ENCODE measurements at regions not wholly inside any gene's neighbourhood (a gene's known extent, or its start where the extent isn't known, plus 50 kb on each side); places are given as distances from the start of the nearest gene placed in this dataset.

GRCh38 chr5:98170994-98171393 is 602.5 kb upstream of the RGMB start:
- H3K27me3 ChIP-seq (ENCODE audit: insufficient read depth, low read length), result no peaks in the 10 kb centered on the region
- no peak overlapping the region for H2AFZ ChIP-seq (ENCODE audit: low read length)
- H3K4me3 ChIP-seq (ENCODE audit: insufficient read depth, low read length), result no peak overlapping the region
- no peak for DNase-seq (ENCODE audit: insufficient read length, low spot score, missing footprints)
- H3K79me2 ChIP-seq (ENCODE audit: insufficient read depth, low read length), result no peaks in the 10 kb centered on the region
- TF ChIP-seq CTCF (IDR thresholded peaks at IDR 0.05; ENCODE audit: extremely low read depth, low read depth, low read length), result no peak
- H3K4me1 ChIP-seq (ENCODE audit: insufficient read depth, low read length), result peaks cover 5% of the 10 kb centered on the region
- no peaks in the 10 kb centered on the region for H4K20me1 ChIP-seq (ENCODE audit: insufficient read depth, low read length)
- H3K36me3 ChIP-seq (ENCODE audit: insufficient read depth, low read length), result no peaks in the 10 kb centered on the region
- H3K9me3 ChIP-seq (ENCODE audit: low read depth, low read length), result no peaks in the 10 kb centered on the region
- H3K4me2 ChIP-seq (ENCODE audit: insufficient read depth, low read length), result no peak overlapping the region
- H3K27ac ChIP-seq (ENCODE audit: low read depth, low read length), result no peak overlapping the region

- no peaks in the 10 kb centered on the region for H3K9me3 ChIP-seq (ENCODE audit: low read depth, low read length)
- H3K27me3 ChIP-seq (ENCODE audit: insufficient read depth, low read length), result no peaks in the 10 kb centered on the region
- no peak for TF ChIP-seq CTCF (IDR thresholded peaks at IDR 0.05; ENCODE audit: extremely low read depth, low read depth, low read length)
- no peak overlapping the region for H3K4me2 ChIP-seq (ENCODE audit: insufficient read depth, low read length)
- no peaks in the 10 kb centered on the region for H3K36me3 ChIP-seq (ENCODE audit: insufficient read depth, low read length)
- H3K4me1 ChIP-seq (ENCODE audit: insufficient read depth, low read length), result peaks cover 5% of the 10 kb centered on the region
- H3K4me3 ChIP-seq (ENCODE audit: insufficient read depth, low read length), result no peak overlapping the region
- no peak overlapping the region for H2AFZ ChIP-seq (ENCODE audit: low read length)
- no peaks in the 10 kb centered on the region for H3K79me2 ChIP-seq (ENCODE audit: insufficient read depth, low read length)
- H3K27ac ChIP-seq (ENCODE audit: low read depth, low read length), result no peak overlapping the region
- peak; percentile 25 for DNase-seq (ENCODE audit: insufficient read length, low spot score, missing footprints)
- H4K20me1 ChIP-seq (ENCODE audit: insufficient read depth, low read length), result no peaks in the 10 kb centered on the region
These were observed 600.1 kb upstream of the RGMB start for GRCh38 chr5:98173334-98173733.

GRCh38 chr5:98175474-98175873 is 598.0 kb upstream of the RGMB start:
- DNase-seq (ENCODE audit: insufficient read length, low spot score, missing footprints), result no peak
- Histone ChIP-seq H2AFZ (ENCODE audit: low read length) (no peak overlapping the region), H3K36me3 (ENCODE audit: insufficient read depth, low read length) (no peaks in the 10 kb centered on the region), H3K4me2 (ENCODE audit: insufficient read depth, low read length) (no peak overlapping the region), H4K20me1 (ENCODE audit: insufficient read depth, low read length) (no peaks in the 10 kb centered on the region), H3K27me3 (ENCODE audit: insufficient read depth, low read length) (no peaks in the 10 kb centered on the region), H3K4me3 (ENCODE audit: insufficient read depth, low read length) (no peak overlapping the region), H3K27ac (ENCODE audit: low read depth, low read length) (no peak overlapping the region), H3K79me2 (ENCODE audit: insufficient read depth, low read length) (no peaks in the 10 kb centered on the region), H3K4me1 (ENCODE audit: insufficient read depth, low read length) (peaks cover 5% of the 10 kb centered on the region), H3K9me3 (ENCODE audit: low read depth, low read length) (no peaks in the 10 kb centered on the region)
- no peak for TF ChIP-seq CTCF (IDR thresholded peaks at IDR 0.05; ENCODE audit: extremely low read depth, low read depth, low read length)

- DNase-seq (ENCODE audit: insufficient read length, low spot score, missing footprints), result peak; percentile 1
- Histone ChIP-seq H3K36me3 (ENCODE audit: insufficient read depth, low read length) (no peaks in the 10 kb centered on the region), H3K27ac (ENCODE audit: low read depth, low read length) (no peak overlapping the region), H3K79me2 (ENCODE audit: insufficient read depth, low read length) (no peaks in the 10 kb centered on the region), H4K20me1 (ENCODE audit: insufficient read depth, low read length) (no peaks in the 10 kb centered on the region), H3K4me3 (ENCODE audit: insufficient read depth, low read length) (no peak overlapping the region), H3K4me1 (ENCODE audit: insufficient read depth, low read length) (no peaks in the 10 kb centered on the region), H3K9me3 (ENCODE audit: low read depth, low read length) (no peaks in the 10 kb centered on the region), H3K4me2 (ENCODE audit: insufficient read depth, low read length) (no peak overlapping the region), H2AFZ (ENCODE audit: low read length) (no peak overlapping the region), H3K27me3 (ENCODE audit: insufficient read depth, low read length) (no peaks in the 10 kb centered on the region)
- TF ChIP-seq CTCF (IDR thresholded peaks at IDR 0.05; ENCODE audit: extremely low read depth, low read depth, low read length), result no peak
These were observed 593.4 kb upstream of the RGMB start for GRCh38 chr5:98179791-98180755.

All from osteoblast (primary cell).